IMR-90 (cell line): ENCODE measurements at regions not wholly inside any gene's neighbourhood (a gene's known extent, or its start where the extent isn't known, plus 50 kb on each side); places are given as distances from the start of the nearest gene placed in this dataset.

Experiments used
- CEBPB ChIP-seq: IDR thresholded peaks from 2 replicates; pipeline ENCODE4 v1.6.1; 2012; ENCODE audit warnings: low read depth, low read length, improper control_type of control experiment
- CHD1 ChIP-seq: IDR thresholded peaks from 2 replicates; pipeline ENCODE4 v1.6.1; 2012; ENCODE audit warnings: low read depth, low read length, improper control_type of control experiment
- CTCF ChIP-seq: conservative IDR thresholded peaks from 2 replicates; pipeline ENCODE4 v1.5.1; 2012; ENCODE audit warnings: mild to moderate bottlenecking, low read depth, low read length, improper control_type of control experiment
- MXI1 ChIP-seq: IDR thresholded peaks from 2 replicates; pipeline ENCODE4 v1.6.1; 2012; ENCODE audit warnings: low read depth, mild to moderate bottlenecking, low read length, moderate library complexity, borderline replicate concordance
- POLR2A ChIP-seq: IDR thresholded peaks from 2 replicates; pipeline ENCODE4 v1.6.1; 2012; ENCODE audit warnings: mild to moderate bottlenecking, low read depth, low read length
- RAD21 ChIP-seq: IDR thresholded peaks from 2 replicates; pipeline ENCODE4 v1.6.1; 2012; ENCODE audit warnings: low read length, improper control_type of control experiment
- SMC3 ChIP-seq: fragments of 150-350 bp; IDR thresholded peaks from 2 replicates; pipeline ENCODE4 v1.6.1; 2016; ENCODE audit warnings: low read depth, mild to moderate bottlenecking, antibody characterized with exemption, low read length, moderate library complexity

GRCh38 chr1:189007824-189008223, 1469.8 kb downstream of the BRINP3 start:
- TF ChIP-seq POLR2A (no peak), CTCF (no peak), SMC3 (no peak), CEBPB (no peak), RAD21 (no peak), MXI1 (no peak), CHD1 (no peak)
